Thoracic aorta (tissue), 2 donors: ENCODE measurements at regions not wholly inside any gene's neighbourhood (a gene's known extent, or its start where the extent isn't known, plus 50 kb on each side); places are given as distances from the start of the nearest gene placed in this dataset.

Source experiments
- ATAC-seq: fragments of 150-250 bp; one replicate; pipeline ENCODE4 v1.8.0; 2017; ENCODE audit warnings: low read depth; ENCODE audit not compliant: insufficient number of reproducible peaks, low FRiP score
- DNase-seq: peaks from one replicate; pipeline ENCODE4 v3.0.0-alpha.2; 2020; ENCODE audit warnings: low spot score
- H3K27ac ChIP-seq, 2 donors: fragments of 200-600 bp; sonication (generic); 1 replicate in 1 of 2; 2 replicates in 1 of 2; pipeline ENCODE4 v1.5.1; 2016; ENCODE audit warnings: mild to moderate bottlenecking in 2 of 2, moderate library complexity in 2 of 2
- H3K27me3 ChIP-seq: fragments of 200-600 bp; sonication (generic); replicated peaks from 2 replicates; pipeline ENCODE4 v1.6.0; 2016; ENCODE audit warnings: mild to moderate bottlenecking; ENCODE audit not compliant: insufficient read depth
- H3K36me3 ChIP-seq: fragments of 200-600 bp; sonication (generic); one replicate; pipeline ENCODE4 v1.5.1; 2016
- H3K4me1 ChIP-seq, 2 donors: fragments of 200-600 bp; sonication (generic); 1 replicate in 1 of 2; 2 replicates in 1 of 2; pipeline versions ENCODE4 v1.5.1 to v1.6.0; 2016; ENCODE audit warnings: low read depth in 2 of 2, mild to moderate bottlenecking in 1 of 2; ENCODE audit not compliant: control insufficient read depth in 1 of 2
- H3K4me3 ChIP-seq: fragments of 200-600 bp; sonication (generic); 2 replicates; pipeline ENCODE4 v1.5.1; 2016; ENCODE audit warnings: mild to moderate bottlenecking
- H3K9me3 ChIP-seq: fragments of 200-600 bp; sonication (generic); 2 replicates; pipeline ENCODE4 v1.5.1; 2016
- CTCF ChIP-seq: fragments of 200-600 bp; sonication (generic); IDR thresholded peaks from one replicate; pipeline ENCODE4 v1.5.1; 2019; ENCODE audit warnings: antibody characterized with exemption

DNA sequence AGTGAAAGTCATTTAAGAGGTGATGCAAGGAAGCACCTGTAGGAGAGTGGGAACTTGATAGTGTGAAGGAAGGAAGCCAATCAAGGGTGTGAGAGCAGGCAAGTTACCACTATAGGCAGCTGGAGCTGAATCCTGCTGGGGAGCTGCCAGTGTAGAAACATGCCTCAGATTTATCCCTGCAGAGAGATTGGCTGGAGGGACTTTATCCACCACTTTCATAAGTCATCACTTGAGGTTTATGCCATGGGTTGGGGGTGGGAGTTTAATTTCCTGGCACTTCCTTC lies 443.6 kb downstream of the PLPP3 start:
- Histone ChIP-seq H3K27me3 (no peaks in the 10 kb centered on the region), H3K27ac (no peak overlapping the region), H3K9me3 (no peaks in the 10 kb centered on the region), H3K36me3 (no peaks in the 10 kb centered on the region), H3K4me3 (no peak overlapping the region), H3K4me1 (no peaks in the 10 kb centered on the region)
- ATAC-seq = no peak
- TF ChIP-seq CTCF = no peak
- no peak for DNase-seq

GRCh38 chr1:56135069-56135863 lies 444.1 kb downstream of the PLPP3 start:
- H3K9me3 ChIP-seq = no peaks in the 10 kb centered on the region
- TF ChIP-seq CTCF = no peak
- ATAC-seq (no peak), DNase-seq (no peak)
- no peaks in the 10 kb centered on the region for H3K27me3 ChIP-seq
- no peaks in the 10 kb centered on the region for H3K4me1 ChIP-seq
- no peak overlapping the region for H3K4me3 ChIP-seq
- H3K36me3 ChIP-seq = no peaks in the 10 kb centered on the region
- H3K27ac ChIP-seq = no peak overlapping the region

- Histone ChIP-seq H3K9me3 (no peaks in the 10 kb centered on the region), H3K27ac (no peak overlapping the region), H3K4me3 (no peak overlapping the region), H3K36me3 (no peaks in the 10 kb centered on the region), H3K27me3 (no peaks in the 10 kb centered on the region), H3K4me1 (no peaks in the 10 kb centered on the region)
- ATAC-seq (no peak), DNase-seq (no peak)
- no peak for TF ChIP-seq CTCF
Measured at GRCh38 chr1:56133522-56134472, 445.6 kb downstream of the PLPP3 start.

GRCh38 chr1:56132520-56132919 lies 446.8 kb downstream of the PLPP3 start:
- H3K27ac ChIP-seq = no peak overlapping the region
- DNase-seq (no peak), ATAC-seq (no peak)
- H3K9me3 ChIP-seq = no peaks in the 10 kb centered on the region
- H3K4me1 ChIP-seq = peaks cover 0 to 6% of the 10 kb centered on the region in 2 donors
- H3K36me3 ChIP-seq = no peaks in the 10 kb centered on the region
- no peaks in the 10 kb centered on the region for H3K27me3 ChIP-seq
- TF ChIP-seq CTCF = no peak
- H3K4me3 ChIP-seq = no peak overlapping the region

DNA sequence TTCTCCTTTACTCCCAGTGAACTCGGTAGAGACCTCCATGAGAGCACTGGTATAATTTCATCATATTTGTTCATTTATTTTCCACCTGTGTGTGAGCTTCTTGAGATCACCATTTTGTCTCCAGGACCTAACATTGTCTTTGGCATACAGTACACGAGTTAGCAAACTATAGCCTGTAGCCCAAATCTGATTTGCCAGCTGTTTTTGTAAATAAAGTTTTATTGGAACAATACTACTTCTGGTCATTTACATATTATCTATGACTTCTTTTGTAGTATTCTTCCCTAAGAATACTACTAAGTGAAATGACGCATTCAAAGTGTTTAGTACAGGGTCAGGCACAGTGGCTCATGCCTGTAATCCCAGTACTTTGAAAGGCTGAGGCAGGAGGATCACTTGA lies 449.5 kb downstream of the PLPP3 start:
- Histone ChIP-seq H3K4me3 (no peak overlapping the region), H3K9me3 (no peaks in the 10 kb centered on the region), H3K36me3 (no peaks in the 10 kb centered on the region), H3K4me1 (peaks cover 2 to 13% of the 10 kb centered on the region in 2 donors), H3K27ac (no peak overlapping the region), H3K27me3 (no peaks in the 10 kb centered on the region)
- TF ChIP-seq CTCF = no peak
- DNase-seq (no peak), ATAC-seq (no peak)
